AG04450 (cell line): ENCODE measurements at regions not wholly inside any gene's neighbourhood (a gene's known extent, or its start where the extent isn't known, plus 50 kb on each side); places are given as distances from the start of the nearest gene placed in this dataset.

Source experiments
- CTCF ChIA-PET: fragments of 300-600, 350-600 bp; formaldehyde crosslinking; extraction: SDS; loops from one replicate; lab custom pipeline; 2022; ENCODE audit warnings: antibody characterized with exemption, inconsistent platforms; lab: Charles Lee
- POLR2A ChIA-PET: fragments of 350-600 bp; formaldehyde crosslinking; extraction: SDS; loops from one replicate; lab custom pipeline; 2021; ENCODE audit warnings: antibody characterized with exemption, inconsistent platforms; lab: Yijun Ruan, JAX
- DNase-seq: peaks from one replicate; pipeline ENCODE4 v3.0.0-alpha.2; 2011; ENCODE audit warnings: low read depth, low spot score
- H3K27ac ChIP-seq: one replicate; pipeline ENCODE4 v1.5.1; 2012; ENCODE audit warnings: low read depth, low read length, control low read depth
- H3K27me3 ChIP-seq: one replicate; pipeline ENCODE4 v1.6.0; 2012; ENCODE audit warnings: low read length; ENCODE audit not compliant: control insufficient read depth, insufficient read depth
- H3K4me3 ChIP-seq: 2 replicates; pipeline ENCODE4 v1.5.1; 2011; ENCODE audit warnings: mild to moderate bottlenecking, low read depth, low read length, control low read depth
- H3K9me3 ChIP-seq: 2 replicates; pipeline ENCODE4 v1.5.1; 2012; ENCODE audit warnings: low read length; ENCODE audit not compliant: control insufficient read depth, insufficient read depth
- TF ChIP-seq, protein P1 (sequence below): IDR thresholded peaks from 2 replicates; pipeline ENCODE4 v1.5.1; 2011; ENCODE audit warnings: low read depth, low read length, control low read depth, inconsistent platforms

DNA sequence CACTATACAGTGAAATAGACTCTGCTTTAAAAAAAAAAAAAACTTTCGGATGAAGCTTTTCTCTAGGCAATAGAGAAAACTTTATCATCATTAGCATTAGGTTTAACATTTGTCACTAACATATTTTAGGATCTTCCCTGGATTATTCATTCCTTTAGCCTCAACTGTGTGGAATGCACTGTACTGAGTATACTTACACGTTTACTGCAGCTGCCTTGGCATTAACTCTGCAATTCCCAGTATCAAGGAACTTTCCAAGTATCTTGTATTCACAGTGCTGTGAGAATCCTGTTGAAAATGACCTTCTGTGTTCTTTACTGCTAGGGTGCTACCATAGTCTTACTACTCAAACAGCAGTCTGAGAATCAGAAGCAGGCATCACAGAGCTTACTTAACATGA, 328.2 kb upstream of the COL3A1 start:
- no peak overlapping the region for H3K4me3 ChIP-seq
- H3K9me3 ChIP-seq: no peaks in the 10 kb centered on the region
- DNase-seq: no peak
- H3K27ac ChIP-seq: no peak overlapping the region
- POLR2A ChIA-PET: no interaction called here
- TF ChIP-seq, protein P1, sequence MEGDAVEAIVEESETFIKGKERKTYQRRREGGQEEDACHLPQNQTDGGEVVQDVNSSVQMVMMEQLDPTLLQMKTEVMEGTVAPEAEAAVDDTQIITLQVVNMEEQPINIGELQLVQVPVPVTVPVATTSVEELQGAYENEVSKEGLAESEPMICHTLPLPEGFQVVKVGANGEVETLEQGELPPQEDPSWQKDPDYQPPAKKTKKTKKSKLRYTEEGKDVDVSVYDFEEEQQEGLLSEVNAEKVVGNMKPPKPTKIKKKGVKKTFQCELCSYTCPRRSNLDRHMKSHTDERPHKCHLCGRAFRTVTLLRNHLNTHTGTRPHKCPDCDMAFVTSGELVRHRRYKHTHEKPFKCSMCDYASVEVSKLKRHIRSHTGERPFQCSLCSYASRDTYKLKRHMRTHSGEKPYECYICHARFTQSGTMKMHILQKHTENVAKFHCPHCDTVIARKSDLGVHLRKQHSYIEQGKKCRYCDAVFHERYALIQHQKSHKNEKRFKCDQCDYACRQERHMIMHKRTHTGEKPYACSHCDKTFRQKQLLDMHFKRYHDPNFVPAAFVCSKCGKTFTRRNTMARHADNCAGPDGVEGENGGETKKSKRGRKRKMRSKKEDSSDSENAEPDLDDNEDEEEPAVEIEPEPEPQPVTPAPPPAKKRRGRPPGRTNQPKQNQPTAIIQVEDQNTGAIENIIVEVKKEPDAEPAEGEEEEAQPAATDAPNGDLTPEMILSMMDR: no peak
- no peaks in the 10 kb centered on the region for H3K27me3 ChIP-seq
- CTCF ChIA-PET: no interaction called here

DNA sequence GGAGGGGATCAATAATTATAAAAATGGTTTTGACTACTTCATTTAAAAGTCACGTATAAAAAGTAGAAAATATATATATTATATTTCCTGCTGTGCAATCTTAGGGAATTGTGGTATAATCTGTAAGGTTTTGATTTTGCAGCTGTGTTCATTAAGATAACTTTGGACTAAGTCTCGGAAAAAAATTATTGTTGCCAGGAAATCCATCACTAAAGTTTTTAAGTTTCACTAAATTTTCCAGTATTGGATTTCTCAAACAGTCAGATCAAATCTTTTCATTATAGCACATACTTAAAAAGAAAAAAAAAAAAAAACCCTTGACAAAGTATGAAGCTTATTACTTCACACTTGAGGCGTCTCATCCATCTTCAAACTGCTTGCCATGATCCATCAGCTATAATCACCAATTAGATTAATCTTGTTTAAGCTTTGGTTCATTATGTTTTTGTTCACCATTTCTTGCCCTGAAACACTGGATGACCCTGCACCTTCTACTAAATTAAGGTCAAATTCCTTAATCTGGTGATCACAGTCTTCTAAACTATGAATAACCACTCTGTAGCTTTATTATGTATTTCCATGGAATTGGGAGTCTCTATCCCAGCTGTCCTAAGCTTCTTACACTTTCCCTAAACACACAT, 326.6 kb upstream of the COL3A1 start:
- ChIA-PET POLR2A (no interaction called here), CTCF (no interaction called here)
- H3K27me3 ChIP-seq: no peaks in the 10 kb centered on the region
- no peak for DNase-seq
- H3K9me3 ChIP-seq: no peaks in the 10 kb centered on the region
- H3K4me3 ChIP-seq: no peak overlapping the region
- no peak overlapping the region for H3K27ac ChIP-seq
- TF ChIP-seq, protein P1: no peak

DNA sequence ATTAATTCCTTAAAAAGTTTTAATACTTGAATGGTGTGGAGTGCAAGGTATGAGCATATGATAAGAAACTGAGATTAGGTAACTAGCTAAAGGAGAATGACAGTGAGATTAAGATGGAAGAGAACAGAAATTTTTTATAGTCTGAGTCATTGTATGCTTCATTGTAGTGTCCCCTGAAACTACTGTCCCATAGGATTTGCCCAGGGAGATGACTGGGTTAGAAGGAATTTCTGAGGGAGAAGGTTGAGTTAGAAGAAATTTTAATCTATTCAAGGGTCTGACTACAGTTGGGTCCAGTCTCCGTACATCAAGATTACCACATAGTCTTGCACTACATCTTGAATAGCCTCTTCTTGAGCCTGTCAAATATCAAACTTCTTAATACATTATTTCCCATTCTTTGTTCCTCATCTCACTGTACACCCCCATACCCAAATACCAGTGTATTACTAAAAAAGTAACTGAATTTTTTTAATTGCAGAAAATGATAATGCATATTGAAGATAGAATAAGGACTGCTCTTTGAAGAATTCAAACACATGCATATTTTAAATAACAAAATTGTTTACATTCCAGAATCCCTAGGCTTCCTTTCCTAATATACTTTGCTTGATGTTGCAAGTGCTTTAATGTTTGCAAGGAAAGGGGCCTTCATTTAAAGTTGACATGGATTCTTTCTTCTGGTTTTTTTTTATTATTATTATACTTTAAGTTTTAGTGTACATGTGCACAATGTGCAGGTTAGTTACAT, 314.3 kb upstream of the COL3A1 start:
- Histone ChIP-seq H3K9me3 (no peaks in the 10 kb centered on the region), H3K27me3 (no peaks in the 10 kb centered on the region), H3K4me3 (no peak overlapping the region), H3K27ac (no peak overlapping the region)
- no peak for DNase-seq
- CTCF ChIA-PET: no interaction called here
- POLR2A ChIA-PET: no interaction called here
- TF ChIP-seq, protein P1: no peak

DNA sequence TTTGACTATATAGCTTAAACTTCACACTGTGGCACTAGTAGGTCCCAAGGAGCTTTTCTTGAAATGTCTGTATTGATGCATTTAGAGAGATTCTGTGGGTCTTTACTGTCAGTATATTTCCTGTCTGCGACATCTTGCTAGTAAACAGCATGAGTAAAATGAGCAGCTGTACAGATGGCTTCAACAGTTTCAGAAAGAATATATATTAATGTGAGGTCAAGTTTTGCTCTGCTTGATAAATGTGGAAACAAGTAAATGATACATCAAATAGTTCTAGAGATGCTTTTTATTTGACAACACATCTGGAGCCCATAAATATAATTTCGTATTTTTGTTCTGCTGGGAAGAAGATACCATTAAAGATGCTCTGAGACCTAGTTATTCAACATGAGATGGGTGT, 310.9 kb upstream of the COL3A1 start:
- DNase-seq: no peak
- ChIA-PET CTCF (no interaction called here), POLR2A (no interaction called here)
- no peak overlapping the region for H3K27ac ChIP-seq
- TF ChIP-seq, protein P1: no peak
- no peaks in the 10 kb centered on the region for H3K9me3 ChIP-seq
- no peaks in the 10 kb centered on the region for H3K27me3 ChIP-seq
- H3K4me3 ChIP-seq: no peak overlapping the region

DNA sequence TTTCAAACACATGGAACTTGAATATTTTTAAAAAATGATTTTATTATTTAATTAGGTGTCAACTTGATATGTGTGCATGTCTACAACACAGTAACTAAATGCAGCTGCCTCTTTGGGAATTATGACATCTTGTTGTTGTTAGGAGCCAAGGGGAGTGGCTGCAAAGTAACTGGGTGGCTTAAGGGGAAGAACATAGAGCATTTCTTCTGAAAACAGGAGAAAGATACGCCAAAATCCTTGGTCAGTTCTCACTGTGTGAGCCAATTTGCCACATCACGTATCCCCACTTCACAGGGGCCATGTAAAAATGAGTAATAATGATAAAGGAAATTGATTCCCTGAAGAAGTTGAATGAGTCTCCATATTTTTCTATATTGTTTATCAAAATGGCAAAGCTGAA, 309.8 kb upstream of the COL3A1 start:
- ChIA-PET CTCF (interaction anchor here (0.6 kb wide), 1 partner anchor 426 kb away, joined by 3 read pairs; no protein-coding TSS in a partner anchor), POLR2A (no interaction called here)
- Histone ChIP-seq H3K9me3 (no peaks in the 10 kb centered on the region), H3K4me3 (no peak overlapping the region), H3K27me3 (no peaks in the 10 kb centered on the region), H3K27ac (no peak overlapping the region)
- TF ChIP-seq, protein P1: no peak
- DNase-seq: no peak
